A673 (cell line): ENCODE measurements at regions not wholly inside any gene's neighbourhood (a gene's known extent, or its start where the extent isn't known, plus 50 kb on each side); places are given as distances from the start of the nearest gene placed in this dataset.

Source experiments
- BruUV-seq: library from RNA; stranded (reverse); fragments of 400-500 nt; replicated peaks from 2 replicates; lab custom pipeline; 2021; lab: Mats Ljungman, UMichigan
- CTCF ChIA-PET: fragments of 300-600 bp; sonication (Branson Sonifier 250); formaldehyde crosslinking; loops from one replicate; lab custom pipeline; 2022; ENCODE audit warnings: antibody characterized with exemption; lab: Charles Lee
- POLR2A ChIA-PET: fragments of 300-600 bp; sonication (Branson Sonifier 250); formaldehyde crosslinking; loops from one replicate; lab custom pipeline; 2022; ENCODE audit warnings: antibody characterized with exemption; ENCODE audit not compliant: low non-redundant PET; lab: Charles Lee
- DNase-seq: peaks from one replicate; pipeline ENCODE4 v3.0.0-alpha.2; 2015; ENCODE audit warnings: low spot score
- H3K27ac ChIP-seq: fragments of 200-600 bp; sonication (generic); 2 replicates; pipeline ENCODE4 v1.5.1; 2016; ENCODE audit warnings: mixed run types, low read depth, mild to moderate bottlenecking, mixed read lengths, antibody characterized with exemption, low read length; ENCODE audit not compliant: poor library complexity, severe bottlenecking
- H3K27me3 ChIP-seq: fragments of 200-600 bp; sonication (generic); replicated peaks from 2 replicates; pipeline ENCODE4 v1.6.1; 2017; ENCODE audit warnings: mixed run types, low read depth, mild to moderate bottlenecking, mixed read lengths, antibody characterized with exemption, low read length; ENCODE audit not compliant: insufficient read depth, poor library complexity
- H3K36me3 ChIP-seq: fragments of 200-600 bp; sonication (generic); 2 replicates; pipeline ENCODE4 v1.6.1; 2016; ENCODE audit warnings: mixed run types, mild to moderate bottlenecking, mixed read lengths, antibody characterized with exemption, low read length; ENCODE audit not compliant: insufficient read depth, poor library complexity, severe bottlenecking
- H3K4me1 ChIP-seq: fragments of 200-600 bp; sonication (generic); 2 replicates; pipeline ENCODE4 v1.6.1; 2017; ENCODE audit warnings: mixed run types, mild to moderate bottlenecking, mixed read lengths, antibody characterized with exemption, low read length; ENCODE audit not compliant: insufficient read depth, poor library complexity, severe bottlenecking
- H3K4me3 ChIP-seq: fragments of 200-600 bp; sonication (generic); 2 replicates; pipeline ENCODE4 v1.5.1; 2016; ENCODE audit warnings: low read depth, mixed run types, mild to moderate bottlenecking, mixed read lengths, low read length; ENCODE audit not compliant: poor library complexity, severe bottlenecking
- H3K9me3 ChIP-seq: fragments of 200-600 bp; sonication (generic); 2 replicates; pipeline ENCODE4 v1.6.1; 2016; ENCODE audit warnings: mixed run types, low read depth, mild to moderate bottlenecking, mixed read lengths, antibody characterized with exemption, low read length; ENCODE audit not compliant: poor library complexity, severe bottlenecking
- EZH2 ChIP-seq: fragments of 200-600 bp; sonication (generic); IDR thresholded peaks from 2 replicates; pipeline ENCODE4 v1.6.1; 2017; ENCODE audit warnings: borderline replicate concordance, low read depth, mild to moderate bottlenecking, mixed read lengths, antibody characterized with exemption, low read length; ENCODE audit not compliant: poor library complexity, severe bottlenecking
- intact Hi-C: fragments of 100-400 bp; cut with micrococcal nuclease; formaldehyde crosslinking; loops from one replicate; pipeline ENCODE4 v1.10.0; 2022; ENCODE audit not compliant: unreplicated experiment
- TF ChIP-seq, protein P1 (sequence below): fragments of 300-800, 200-600 bp; sonication (generic); conservative IDR thresholded peaks from 2 replicates; pipeline ENCODE4 v1.5.1; 2017; ENCODE audit warnings: low read depth, mild to moderate bottlenecking, antibody characterized with exemption, low read length, moderate library complexity, mixed read lengths

DNA sequence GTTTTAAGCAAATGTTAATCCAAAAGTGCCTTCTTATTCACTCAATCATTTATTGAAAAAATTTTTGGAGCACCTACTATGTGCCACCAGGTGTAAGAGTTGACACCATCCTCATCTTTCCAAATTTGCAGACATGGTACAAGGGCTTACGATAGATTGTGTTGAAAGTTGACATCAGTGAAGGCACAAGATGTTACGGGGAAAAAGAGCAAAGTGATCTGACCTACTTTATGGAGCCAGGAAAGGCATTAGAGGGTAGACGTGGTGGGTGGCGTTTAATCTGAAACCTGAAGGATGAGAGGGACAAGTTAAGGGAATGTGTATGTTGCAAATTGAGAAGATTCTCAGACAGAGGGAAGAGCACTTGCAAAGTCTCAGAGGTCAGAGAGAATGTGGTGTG, 167.8 kb upstream of the HAND2 start:
- CTCF ChIA-PET: no interaction called here
- no TSS peak for BruUV-seq
- no peak overlapping the region for H3K27ac ChIP-seq

DNA sequence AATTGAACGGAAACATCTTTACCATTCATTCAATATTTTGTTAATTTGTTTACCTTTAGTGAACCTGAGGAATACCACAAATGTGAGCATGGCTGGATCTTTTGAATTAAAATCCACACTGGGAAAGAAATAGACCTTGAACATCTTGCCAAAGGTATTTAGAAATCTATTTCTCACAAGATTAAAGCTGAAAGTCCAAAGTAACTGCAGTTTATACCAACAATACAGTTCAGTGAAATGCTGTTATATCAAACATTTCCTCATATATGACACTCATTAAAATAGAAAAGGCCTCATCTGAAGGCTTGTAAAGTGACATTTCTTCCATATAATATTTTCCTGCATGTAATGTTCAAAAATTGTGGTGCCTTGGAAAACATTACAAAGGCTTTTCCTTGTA, 166.5 kb upstream of the HAND2 start:
- Histone ChIP-seq H3K27me3 (no peaks in the 10 kb centered on the region), H3K4me1 (peaks cover 18% of the 10 kb centered on the region), H3K36me3 (no peaks in the 10 kb centered on the region), H3K4me3 (no peak overlapping the region), H3K27ac (no peak overlapping the region), H3K9me3 (no peaks in the 10 kb centered on the region)
- intact Hi-C loops: no loop called here
- ChIA-PET POLR2A (interaction anchor here (0.6 kb wide), 1 partner anchor 225 kb away, joined by 5 read pairs; no protein-coding TSS in a partner anchor), CTCF (no interaction called here)
- TF ChIP-seq EZH2: no peak
- TF ChIP-seq, protein P1, sequence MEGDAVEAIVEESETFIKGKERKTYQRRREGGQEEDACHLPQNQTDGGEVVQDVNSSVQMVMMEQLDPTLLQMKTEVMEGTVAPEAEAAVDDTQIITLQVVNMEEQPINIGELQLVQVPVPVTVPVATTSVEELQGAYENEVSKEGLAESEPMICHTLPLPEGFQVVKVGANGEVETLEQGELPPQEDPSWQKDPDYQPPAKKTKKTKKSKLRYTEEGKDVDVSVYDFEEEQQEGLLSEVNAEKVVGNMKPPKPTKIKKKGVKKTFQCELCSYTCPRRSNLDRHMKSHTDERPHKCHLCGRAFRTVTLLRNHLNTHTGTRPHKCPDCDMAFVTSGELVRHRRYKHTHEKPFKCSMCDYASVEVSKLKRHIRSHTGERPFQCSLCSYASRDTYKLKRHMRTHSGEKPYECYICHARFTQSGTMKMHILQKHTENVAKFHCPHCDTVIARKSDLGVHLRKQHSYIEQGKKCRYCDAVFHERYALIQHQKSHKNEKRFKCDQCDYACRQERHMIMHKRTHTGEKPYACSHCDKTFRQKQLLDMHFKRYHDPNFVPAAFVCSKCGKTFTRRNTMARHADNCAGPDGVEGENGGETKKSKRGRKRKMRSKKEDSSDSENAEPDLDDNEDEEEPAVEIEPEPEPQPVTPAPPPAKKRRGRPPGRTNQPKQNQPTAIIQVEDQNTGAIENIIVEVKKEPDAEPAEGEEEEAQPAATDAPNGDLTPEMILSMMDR: no peak
- no TSS peak for BruUV-seq
- no peak for DNase-seq

More for the DNA sequence above, 167.8 kb upstream of the HAND2 start:
- H3K9me3 ChIP-seq: no peaks in the 10 kb centered on the region
- POLR2A ChIA-PET: no interaction called here
- H3K4me3 ChIP-seq: no peak overlapping the region
- H3K27me3 ChIP-seq: no peaks in the 10 kb centered on the region
- intact Hi-C loops: no loop called here
- peaks cover 18% of the 10 kb centered on the region for H3K4me1 ChIP-seq
- H3K36me3 ChIP-seq: no peaks in the 10 kb centered on the region
- no peak for DNase-seq
- no peak for TF ChIP-seq EZH2
- TF ChIP-seq, protein P1: no peak

DNA sequence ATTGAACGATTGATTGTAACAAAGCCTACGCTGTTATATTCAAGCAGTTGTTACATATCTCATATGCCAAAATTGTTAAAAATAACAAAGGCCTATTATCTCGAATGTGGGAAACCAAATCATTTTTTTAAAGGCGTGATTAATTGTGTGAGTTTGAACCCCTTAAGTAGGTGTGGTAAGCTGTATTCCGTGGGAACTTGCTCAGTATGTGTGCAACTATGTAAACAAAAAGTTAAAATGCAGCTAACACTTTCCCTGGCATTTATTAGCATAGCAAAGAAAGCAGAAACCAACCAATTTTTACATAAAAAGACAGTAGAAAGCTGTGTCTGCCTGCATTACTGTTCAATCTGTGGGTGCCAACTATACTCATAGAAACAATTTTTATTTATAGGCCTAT, 166.0 kb upstream of the HAND2 start:
- intact Hi-C loops: no loop called here
- H3K27me3 ChIP-seq: no peaks in the 10 kb centered on the region
- peaks cover 18% of the 10 kb centered on the region for H3K4me1 ChIP-seq
- H3K4me3 ChIP-seq: no peak overlapping the region
- ChIA-PET POLR2A (no interaction called here), CTCF (no interaction called here)
- H3K9me3 ChIP-seq: no peaks in the 10 kb centered on the region
- H3K36me3 ChIP-seq: no peaks in the 10 kb centered on the region
- no peak for TF ChIP-seq EZH2
- TF ChIP-seq, protein P1: no peak
- no peak for DNase-seq
- no peak overlapping the region for H3K27ac ChIP-seq
- BruUV-seq: no TSS peak
